IPS-15b (cell line): ENCODE measurements at regions not wholly inside any gene's neighbourhood (a gene's known extent, or its start where the extent isn't known, plus 50 kb on each side); places are given as distances from the start of the nearest gene placed in this dataset.

Experiments
- H3K27me3 ChIP-seq: one replicate; pipeline ENCODE4 v1.6.1; 2013; ENCODE audit warnings: low read length; ENCODE audit not compliant: control insufficient read depth, insufficient read depth
- H3K36me3 ChIP-seq: one replicate; pipeline ENCODE4 v1.6.1; 2013; ENCODE audit warnings: low read length; ENCODE audit not compliant: control insufficient read depth, insufficient read depth
- H3K4me1 ChIP-seq: one replicate; pipeline ENCODE4 v1.6.1; 2013; ENCODE audit warnings: mild to moderate bottlenecking, low read length; ENCODE audit not compliant: control insufficient read depth, insufficient read depth
- H3K4me3 ChIP-seq: one replicate; pipeline ENCODE4 v1.5.1; 2013; ENCODE audit warnings: low read depth, low read length
- H3K9ac ChIP-seq: one replicate; pipeline ENCODE4 v1.6.1; 2013; ENCODE audit warnings: low read depth, mild to moderate bottlenecking, low read length
- H3K9me3 ChIP-seq: one replicate; pipeline ENCODE4 v1.6.1; 2013; ENCODE audit warnings: mild to moderate bottlenecking, low read length; ENCODE audit not compliant: control insufficient read depth, insufficient read depth

- no peaks in the 10 kb centered on the region for H3K4me1 ChIP-seq
- no peaks in the 10 kb centered on the region for H3K27me3 ChIP-seq
- no peak overlapping the region for H3K4me3 ChIP-seq
- H3K9me3 ChIP-seq: no peaks in the 10 kb centered on the region
- H3K9ac ChIP-seq: no peak overlapping the region
- no peaks in the 10 kb centered on the region for H3K36me3 ChIP-seq
Measured at GRCh38 chrX:63514569-63515080, 163.5 kb upstream of the SPIN4 start.

- H3K9me3 ChIP-seq: no peaks in the 10 kb centered on the region
- no peaks in the 10 kb centered on the region for H3K4me1 ChIP-seq
- no peaks in the 10 kb centered on the region for H3K27me3 ChIP-seq
- no peak overlapping the region for H3K9ac ChIP-seq
- no peaks in the 10 kb centered on the region for H3K36me3 ChIP-seq
- H3K4me3 ChIP-seq: no peak overlapping the region
Measured at GRCh38 chrX:63513825-63514568, 162.9 kb upstream of the SPIN4 start.

- no peaks in the 10 kb centered on the region for H3K9me3 ChIP-seq
- no peak overlapping the region for H3K9ac ChIP-seq
- no peak overlapping the region for H3K4me3 ChIP-seq
- no peaks in the 10 kb centered on the region for H3K36me3 ChIP-seq
- H3K4me1 ChIP-seq: no peaks in the 10 kb centered on the region
- no peaks in the 10 kb centered on the region for H3K27me3 ChIP-seq
Measured at GRCh38 chrX:63511361-63511760, 160.2 kb upstream of the SPIN4 start.

GRCh38 chrX:63508668-63509067 is 157.5 kb upstream of the SPIN4 start:
- H3K27me3 ChIP-seq: no peaks in the 10 kb centered on the region
- no peaks in the 10 kb centered on the region for H3K4me1 ChIP-seq
- no peak overlapping the region for H3K9ac ChIP-seq
- no peaks in the 10 kb centered on the region for H3K36me3 ChIP-seq
- H3K4me3 ChIP-seq: no peak overlapping the region
- no peaks in the 10 kb centered on the region for H3K9me3 ChIP-seq

DNA sequence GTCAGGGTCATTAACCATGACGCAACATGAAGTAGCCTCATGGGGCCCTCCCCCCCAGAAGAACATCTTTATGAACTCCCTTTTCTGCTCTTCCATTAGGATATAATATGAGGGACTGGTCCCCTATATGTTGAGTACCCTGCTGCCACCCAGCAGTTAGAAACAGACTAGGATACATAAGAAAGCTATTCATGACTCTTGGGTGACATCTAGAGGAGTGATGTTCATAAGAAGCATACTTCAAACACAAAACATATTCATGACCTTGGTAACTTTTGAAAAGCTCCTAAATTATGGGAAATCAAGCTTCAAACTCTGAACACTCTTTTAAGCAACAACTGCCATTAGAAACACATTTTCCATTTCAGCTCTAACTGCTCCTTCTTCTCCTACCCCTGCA is 155.2 kb upstream of the SPIN4 start:
- Histone ChIP-seq H3K27me3 (no peaks in the 10 kb centered on the region), H3K9ac (no peak overlapping the region), H3K4me1 (peaks cover 3% of the 10 kb centered on the region), H3K9me3 (no peaks in the 10 kb centered on the region), H3K4me3 (no peak overlapping the region), H3K36me3 (no peaks in the 10 kb centered on the region)

- Histone ChIP-seq H3K27me3 (no peaks in the 10 kb centered on the region), H3K4me1 (peaks cover 3% of the 10 kb centered on the region), H3K4me3 (no peak overlapping the region), H3K9ac (no peak overlapping the region), H3K36me3 (no peaks in the 10 kb centered on the region), H3K9me3 (no peaks in the 10 kb centered on the region)
Measured at GRCh38 chrX:63503541-63503940, 152.4 kb upstream of the SPIN4 start.

GRCh38 chrX:63488546-63489373 is 137.6 kb upstream of the SPIN4 start:
- Histone ChIP-seq H3K9ac (no peak overlapping the region), H3K27me3 (no peaks in the 10 kb centered on the region), H3K9me3 (peaks cover 3% of the 10 kb centered on the region), H3K4me3 (no peak overlapping the region), H3K4me1 (no peaks in the 10 kb centered on the region), H3K36me3 (peaks cover 3% of the 10 kb centered on the region)

DNA sequence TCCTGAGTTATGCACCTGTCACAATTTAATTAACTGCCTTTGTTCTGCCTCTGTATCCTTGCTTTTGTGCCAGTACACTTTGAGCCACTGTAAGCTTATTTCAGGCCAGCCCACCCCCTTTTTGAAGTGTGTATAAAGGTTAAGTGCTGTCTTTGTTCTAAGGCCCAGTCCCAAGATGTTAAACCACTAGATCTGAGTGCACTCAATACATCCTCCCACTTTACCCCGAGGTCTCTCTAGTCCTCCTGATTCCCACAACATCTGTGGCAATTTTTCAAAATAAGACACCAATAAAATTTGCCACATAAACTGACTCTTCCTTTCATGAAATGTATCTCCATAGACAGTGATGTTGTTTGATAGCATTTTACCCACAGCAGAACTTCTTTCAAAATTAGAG is 124.1 kb upstream of the SPIN4 start:
- Histone ChIP-seq H3K9ac (no peak overlapping the region), H3K4me1 (no peaks in the 10 kb centered on the region), H3K4me3 (no peak overlapping the region), H3K27me3 (no peaks in the 10 kb centered on the region), H3K9me3 (peaks cover 22% of the 10 kb centered on the region), H3K36me3 (peaks cover 2% of the 10 kb centered on the region)

DNA sequence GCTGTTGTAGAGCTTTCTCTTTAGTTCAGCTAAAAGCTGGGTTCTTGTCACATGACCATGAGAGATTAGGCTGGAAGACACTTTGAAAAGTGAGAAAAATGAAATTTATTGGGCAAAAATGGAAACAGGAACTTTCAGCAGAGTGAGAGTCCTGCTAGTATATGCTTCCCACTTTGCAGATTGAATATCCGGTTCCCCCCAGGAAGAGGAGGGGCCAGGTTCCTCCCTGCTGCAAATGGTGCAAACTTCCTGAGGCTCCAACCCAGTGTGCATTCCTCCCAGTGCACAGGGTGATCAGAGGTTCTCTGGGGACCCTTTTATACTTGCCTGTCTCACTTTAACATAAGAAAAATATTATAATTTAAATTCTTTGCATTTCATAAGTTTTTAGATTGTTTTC is 119.9 kb upstream of the SPIN4 start:
- Histone ChIP-seq H3K36me3 (no peaks in the 10 kb centered on the region), H3K27me3 (no peaks in the 10 kb centered on the region), H3K9ac (no peak overlapping the region), H3K4me1 (no peaks in the 10 kb centered on the region), H3K4me3 (no peak overlapping the region), H3K9me3 (peaks cover 23% of the 10 kb centered on the region)

DNA sequence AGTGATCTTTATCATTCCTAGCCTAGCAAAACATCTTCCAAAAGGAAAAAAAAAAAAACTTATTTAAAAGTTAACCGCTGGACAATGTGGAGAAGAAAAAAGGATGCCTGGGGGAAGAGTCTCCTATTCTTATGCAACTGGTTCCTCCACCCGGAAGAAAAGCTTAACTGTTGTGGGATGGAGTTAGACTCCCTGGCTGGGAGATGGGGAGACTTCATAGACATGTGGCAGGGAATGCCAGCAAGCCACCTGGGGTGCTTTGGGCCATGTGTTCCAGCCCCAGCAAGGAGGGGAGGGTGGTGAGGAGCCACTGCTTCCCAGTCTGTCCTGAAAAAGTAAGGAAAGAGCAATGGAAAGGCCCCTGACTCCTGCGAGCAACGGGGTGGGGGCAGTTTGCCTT is 119.4 kb upstream of the SPIN4 start:
- no peaks in the 10 kb centered on the region for H3K36me3 ChIP-seq
- H3K27me3 ChIP-seq: no peaks in the 10 kb centered on the region
- H3K4me1 ChIP-seq: no peaks in the 10 kb centered on the region
- H3K9me3 ChIP-seq: peaks cover 20% of the 10 kb centered on the region
- H3K9ac ChIP-seq: no peak overlapping the region
- no peak overlapping the region for H3K4me3 ChIP-seq

GRCh38 chrX:63466690-63467089 is 115.6 kb upstream of the SPIN4 start:
- no peak overlapping the region for H3K9ac ChIP-seq

DNA sequence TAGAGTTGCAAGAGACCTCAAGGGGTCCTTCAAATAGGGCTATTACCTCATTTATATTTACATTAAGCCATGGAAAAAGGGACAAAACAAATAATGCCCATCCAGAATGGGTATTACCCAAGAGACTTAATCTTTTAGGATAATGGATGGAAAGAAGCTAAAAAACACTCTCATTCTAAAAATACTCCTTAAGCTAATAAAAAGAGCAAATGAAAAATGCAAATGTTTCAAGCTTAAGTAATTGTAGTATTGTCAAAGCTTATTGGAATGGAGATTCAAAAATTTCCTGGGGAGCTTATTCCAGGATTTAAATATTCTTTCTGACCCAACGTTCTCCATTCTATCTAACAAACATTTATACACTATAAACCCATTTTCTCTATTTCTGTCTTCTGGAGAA is 107.8 kb upstream of the SPIN4 start:
- no peak overlapping the region for H3K9ac ChIP-seq
- H3K4me1 ChIP-seq: peaks cover 5% of the 10 kb centered on the region
- no peak overlapping the region for H3K4me3 ChIP-seq
- H3K27me3 ChIP-seq: no peaks in the 10 kb centered on the region
- H3K9me3 ChIP-seq: no peaks in the 10 kb centered on the region
- no peaks in the 10 kb centered on the region for H3K36me3 ChIP-seq

More at GRCh38 chrX:63466690-63467089, 115.6 kb upstream of the SPIN4 start:
- Histone ChIP-seq H3K4me1 (no peaks in the 10 kb centered on the region), H3K9me3 (peaks cover 10% of the 10 kb centered on the region), H3K4me3 (no peak overlapping the region), H3K27me3 (no peaks in the 10 kb centered on the region), H3K36me3 (no peaks in the 10 kb centered on the region)
